OCI-LY3 (cell line): ENCODE measurements at regions not wholly inside any gene's neighbourhood (a gene's known extent, or its start where the extent isn't known, plus 50 kb on each side); places are given as distances from the start of the nearest gene placed in this dataset.

Source experiments
- H2AFZ ChIP-seq: fragments of 200-600, 300-600 bp; shearing (Covaris generic); 2 replicates; pipeline ENCODE4 v1.6.0; 2014; ENCODE audit warnings: antibody characterized with exemption, low read depth, low read length
- H3K27ac ChIP-seq: fragments of 200-600, 300-600 bp; sonication (generic); 2 replicates; pipeline ENCODE4 v1.5.1; 2014; ENCODE audit warnings: mild to moderate bottlenecking, low read length, moderate library complexity, mixed read lengths
- H3K27me3 ChIP-seq: fragments of 200-600, 300-600 bp; sonication (generic); 2 replicates; pipeline ENCODE4 v1.6.1; 2014; ENCODE audit warnings: low read depth, low read length, mixed read lengths
- H3K36me3 ChIP-seq: fragments of 200-600, 300-600 bp; sonication (generic); replicated peaks from 2 replicates; pipeline ENCODE3; 2014; ENCODE audit warnings: low read depth, low read length, mixed read lengths
- H3K4me1 ChIP-seq: fragments of 300-600, 200-600 bp; sonication (generic); 2 replicates; pipeline ENCODE4 v1.6.1; 2014; ENCODE audit warnings: low read length, mixed read lengths
- H3K4me2 ChIP-seq: fragments of 200-600, 300-600 bp; sonication (generic); 2 replicates; pipeline ENCODE4 v1.6.1; 2014; ENCODE audit warnings: low read length, mixed read lengths
- H3K4me3 ChIP-seq: fragments of 300-600, 200-600 bp; sonication (generic); 2 replicates; pipeline ENCODE4 v1.5.1; 2014; ENCODE audit warnings: antibody characterized with exemption, mild to moderate bottlenecking, low read length, moderate library complexity
- H3K79me2 ChIP-seq: fragments of 300-600, 200-600 bp; shearing (Covaris generic); 2 replicates; pipeline ENCODE4 v1.6.1; 2014; ENCODE audit warnings: mild to moderate bottlenecking, low read length, mixed read lengths
- H3K9ac ChIP-seq: fragments of 300-600, 200-600 bp; shearing (Covaris generic); 2 replicates; pipeline ENCODE4 v1.6.0; 2014; ENCODE audit warnings: mild to moderate bottlenecking, low read length, moderate library complexity
- H3K9me3 ChIP-seq: fragments of 200-600, 300-600 bp; shearing (Covaris generic); 2 replicates; pipeline ENCODE4 v1.6.1; 2014; ENCODE audit warnings: low read length, mixed read lengths; ENCODE audit not compliant: insufficient read depth
- H4K20me1 ChIP-seq: fragments of 200-600, 300-600 bp; sonication (generic); 2 replicates; pipeline ENCODE4 v1.6.1; 2016; ENCODE audit warnings: low read length, mixed read lengths; ENCODE audit not compliant: insufficient read depth
- EZH2phosphoT487 ChIP-seq: fragments of 200-600 bp; shearing (Covaris generic); IDR thresholded peaks from 2 replicates; pipeline ENCODE4 v1.6.1; 2018; ENCODE audit warnings: antibody characterized with exemption, mixed run types, low read depth
- TF ChIP-seq, protein P1 (sequence below): fragments of 200-600, 300-600 bp; sonication (generic); IDR thresholded peaks from 2 replicates; pipeline ENCODE4 v1.5.1; 2014; ENCODE audit warnings: antibody characterized with exemption, low read length, low read depth

- Histone ChIP-seq H3K27me3 (no peaks in the 10 kb centered on the region), H3K4me3 (no peak overlapping the region), H3K9me3 (no peaks in the 10 kb centered on the region), H3K4me1 (no peaks in the 10 kb centered on the region), H4K20me1 (no peaks in the 10 kb centered on the region), H3K27ac (no peak overlapping the region), H2AFZ (no peak overlapping the region), H3K9ac (no peak overlapping the region), H3K36me3 (no peaks in the 10 kb centered on the region), H3K4me2 (no peak overlapping the region), H3K79me2 (no peaks in the 10 kb centered on the region)
- no peak for TF ChIP-seq EZH2phosphoT487
- TF ChIP-seq, protein P1, sequence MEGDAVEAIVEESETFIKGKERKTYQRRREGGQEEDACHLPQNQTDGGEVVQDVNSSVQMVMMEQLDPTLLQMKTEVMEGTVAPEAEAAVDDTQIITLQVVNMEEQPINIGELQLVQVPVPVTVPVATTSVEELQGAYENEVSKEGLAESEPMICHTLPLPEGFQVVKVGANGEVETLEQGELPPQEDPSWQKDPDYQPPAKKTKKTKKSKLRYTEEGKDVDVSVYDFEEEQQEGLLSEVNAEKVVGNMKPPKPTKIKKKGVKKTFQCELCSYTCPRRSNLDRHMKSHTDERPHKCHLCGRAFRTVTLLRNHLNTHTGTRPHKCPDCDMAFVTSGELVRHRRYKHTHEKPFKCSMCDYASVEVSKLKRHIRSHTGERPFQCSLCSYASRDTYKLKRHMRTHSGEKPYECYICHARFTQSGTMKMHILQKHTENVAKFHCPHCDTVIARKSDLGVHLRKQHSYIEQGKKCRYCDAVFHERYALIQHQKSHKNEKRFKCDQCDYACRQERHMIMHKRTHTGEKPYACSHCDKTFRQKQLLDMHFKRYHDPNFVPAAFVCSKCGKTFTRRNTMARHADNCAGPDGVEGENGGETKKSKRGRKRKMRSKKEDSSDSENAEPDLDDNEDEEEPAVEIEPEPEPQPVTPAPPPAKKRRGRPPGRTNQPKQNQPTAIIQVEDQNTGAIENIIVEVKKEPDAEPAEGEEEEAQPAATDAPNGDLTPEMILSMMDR, result no peak
Observed at GRCh38 chr6:25153079-25153478, 126.1 kb upstream of the CARMIL1 start.

DNA sequence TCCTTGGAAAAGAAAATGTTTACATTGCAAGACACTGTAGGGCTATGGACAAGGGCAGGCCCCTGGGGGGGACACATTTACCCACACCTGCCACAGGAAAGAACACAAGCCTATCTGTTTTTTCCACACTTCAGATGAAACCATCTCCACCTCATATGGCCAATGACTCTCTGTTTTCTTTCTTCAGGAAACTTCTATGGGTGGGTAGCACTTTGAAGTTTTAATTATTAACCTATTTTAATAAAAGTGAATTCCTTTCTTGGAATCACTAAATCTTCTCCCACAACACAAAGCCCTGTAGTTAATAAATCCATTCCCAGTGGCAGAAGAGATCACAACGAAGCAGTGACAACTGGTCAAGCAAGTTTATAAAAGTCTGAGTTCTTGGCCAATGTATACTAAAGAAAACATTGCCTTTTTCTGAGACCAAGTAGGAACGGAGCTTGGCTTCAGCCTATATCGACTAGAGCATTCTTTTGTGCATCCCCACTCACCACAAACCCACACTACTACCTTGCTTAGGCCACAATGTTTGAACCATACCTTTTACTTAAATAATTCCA, 125.1 kb upstream of the CARMIL1 start:
- no peak for TF ChIP-seq EZH2phosphoT487
- TF ChIP-seq, protein P1, result no peak
- Histone ChIP-seq H3K9me3 (no peaks in the 10 kb centered on the region), H4K20me1 (no peaks in the 10 kb centered on the region), H3K36me3 (no peaks in the 10 kb centered on the region), H3K27me3 (no peaks in the 10 kb centered on the region), H3K4me2 (no peak overlapping the region), H3K9ac (no peak overlapping the region), H2AFZ (no peak overlapping the region), H3K4me3 (no peak overlapping the region), H3K27ac (no peak overlapping the region), H3K4me1 (no peaks in the 10 kb centered on the region), H3K79me2 (no peaks in the 10 kb centered on the region)

- TF ChIP-seq, protein P1, result no peak
- TF ChIP-seq EZH2phosphoT487, result no peak
- Histone ChIP-seq H4K20me1 (no peaks in the 10 kb centered on the region), H3K9me3 (no peaks in the 10 kb centered on the region), H3K79me2 (no peaks in the 10 kb centered on the region), H2AFZ (no peak overlapping the region), H3K4me2 (no peak overlapping the region), H3K4me3 (no peak overlapping the region), H3K4me1 (no peaks in the 10 kb centered on the region), H3K9ac (no peak overlapping the region), H3K27me3 (no peaks in the 10 kb centered on the region), H3K27ac (no peak overlapping the region), H3K36me3 (no peaks in the 10 kb centered on the region)
Observed at GRCh38 chr6:25155211-25155610, 124.0 kb upstream of the CARMIL1 start.

GRCh38 chr6:25156123-25156522, 123.1 kb upstream of the CARMIL1 start:
- Histone ChIP-seq H3K9ac (no peak overlapping the region), H3K36me3 (no peaks in the 10 kb centered on the region), H3K79me2 (no peaks in the 10 kb centered on the region), H3K4me2 (no peak overlapping the region), H3K4me3 (no peak overlapping the region), H3K9me3 (no peaks in the 10 kb centered on the region), H3K27me3 (no peaks in the 10 kb centered on the region), H4K20me1 (no peaks in the 10 kb centered on the region), H3K4me1 (no peaks in the 10 kb centered on the region), H2AFZ (no peak overlapping the region), H3K27ac (no peak overlapping the region)
- TF ChIP-seq EZH2phosphoT487, result no peak
- TF ChIP-seq, protein P1, result no peak
